Spleen (tissue), 11 donors: ENCODE measurements at regions not wholly inside any gene's neighbourhood (a gene's known extent, or its start where the extent isn't known, plus 50 kb on each side); places are given as distances from the start of the nearest gene placed in this dataset.

Experiments used
- DNase-seq: peaks from one replicate; pipeline ENCODE4 v3.0.0-alpha.2; 2020
- H3K27ac ChIP-seq, 8 donors: fragments of 200-600 bp; sonication (generic) in 7 of 8; 1 replicate in 4 of 8; 2 replicates in 4 of 8; pipeline versions ENCODE4 v1.5.0 to v1.8.0; 2016 to 2021; ENCODE audit warnings: inconsistent platforms in 4 of 8, mild to moderate bottlenecking in 4 of 8, moderate library complexity in 1 of 8
- H3K27me3 ChIP-seq, 7 donors: fragments of 200-600 bp; sonication (generic) in 6 of 7; replicated peaks in 1 of 7; 1 replicate in 4 of 7; 2 replicates in 3 of 7; pipeline versions ENCODE4 v1.5.0 to v1.8.0; 2016 to 2021; ENCODE audit warnings: inconsistent platforms in 3 of 7, mild to moderate bottlenecking in 1 of 7
- H3K36me3 ChIP-seq, 6 donors: fragments of 200-600 bp; sonication (generic) in 5 of 6; 1 replicate in 4 of 6; 2 replicates in 2 of 6; pipeline versions ENCODE4 v1.5.0 to v1.8.0; 2016 to 2021; ENCODE audit warnings: inconsistent platforms in 2 of 6
- H3K4me1 ChIP-seq, 6 donors: fragments of 200-600 bp; sonication (generic) in 5 of 6; 1 replicate in 3 of 6; 2 replicates in 3 of 6; pipeline versions ENCODE4 v1.5.0 to v1.8.0; 2016 to 2021; ENCODE audit warnings: inconsistent platforms in 3 of 6
- H3K4me3 ChIP-seq, 8 donors: fragments of 200-600 bp; sonication (generic) in 7 of 8; 1 replicate in 4 of 8; 2 replicates in 4 of 8; pipeline versions ENCODE4 v1.5.0 to v1.8.0; 2016 to 2021; ENCODE audit warnings: inconsistent platforms in 4 of 8, mild to moderate bottlenecking in 4 of 8, moderate library complexity in 2 of 8
- H3K9me3 ChIP-seq, 8 donors: fragments of 200-600 bp; sonication (generic) in 7 of 8; 1 replicate in 4 of 8; 2 replicates in 4 of 8; pipeline versions ENCODE4 v1.5.0 to v1.8.0; 2016 to 2021; ENCODE audit warnings: inconsistent platforms in 4 of 8
- POLR2A ChIP-seq, 3 donors: fragments of 450-650 bp; IDR thresholded peaks; one replicate each; pipeline ENCODE4 v1.5.1; 2017; ENCODE audit warnings: antibody characterized with exemption in 3 of 3, mild to moderate bottlenecking in 1 of 3
- POLR2AphosphoS5 ChIP-seq, 3 donors: sonication (generic); formaldehyde crosslinking; IDR thresholded peaks; one replicate each; pipeline ENCODE4 v1.5.1; 2017; ENCODE audit warnings: antibody characterized with exemption in 3 of 3
- WGBS, 5 donors: extraction: QIAGEN DNeasy Blood & Tissue Kit in 3 of 5; methylation state at CpG; one replicate each; pipeline versions ENCODE4 v1.1.5 to v1.1.7; 2013 to 2018; 5-methylcytosine and 5-hydroxymethylcytosine counted together
- intact Hi-C: fragments of 100-400 bp; cut with DNase I; formaldehyde crosslinking; loops from one replicate; pipeline ENCODE4 v1.15.0; 2023; ENCODE audit warnings: low total_unique reads
- TF ChIP-seq, protein P1 (sequence below), 11 experiments: fragments of 200-600 bp in 7 of 11; fragments of 450-650 bp in 4 of 11; sonication (generic) in 4 of 11; IDR thresholded peaks in 8 of 11; conservative IDR thresholded peaks in 3 of 11; 1 replicate in 7 of 11; 2 replicates in 4 of 11; pipeline versions ENCODE4 v1.4.0 to v1.8.0; 2016 to 2021; ENCODE audit warnings: antibody characterized with exemption in 11 of 11, inconsistent platforms in 4 of 11, mild to moderate bottlenecking in 1 of 11
- donor health status: healthy with polysubstance abuse.
- donor health status: DM: no; HTN: no; CAD: no; lungs with moderate emphysema.
- donor health status: DM: no; HTN: no; CAD: no.
- donor health status: Bipolar disorder and iron deficiency.
- donor health status: healthy.
- donor health status: DM: no; HTN: no; CAD: no.
- donor health status: DM: yes; HTN: yes; CAD: no.

DNA sequence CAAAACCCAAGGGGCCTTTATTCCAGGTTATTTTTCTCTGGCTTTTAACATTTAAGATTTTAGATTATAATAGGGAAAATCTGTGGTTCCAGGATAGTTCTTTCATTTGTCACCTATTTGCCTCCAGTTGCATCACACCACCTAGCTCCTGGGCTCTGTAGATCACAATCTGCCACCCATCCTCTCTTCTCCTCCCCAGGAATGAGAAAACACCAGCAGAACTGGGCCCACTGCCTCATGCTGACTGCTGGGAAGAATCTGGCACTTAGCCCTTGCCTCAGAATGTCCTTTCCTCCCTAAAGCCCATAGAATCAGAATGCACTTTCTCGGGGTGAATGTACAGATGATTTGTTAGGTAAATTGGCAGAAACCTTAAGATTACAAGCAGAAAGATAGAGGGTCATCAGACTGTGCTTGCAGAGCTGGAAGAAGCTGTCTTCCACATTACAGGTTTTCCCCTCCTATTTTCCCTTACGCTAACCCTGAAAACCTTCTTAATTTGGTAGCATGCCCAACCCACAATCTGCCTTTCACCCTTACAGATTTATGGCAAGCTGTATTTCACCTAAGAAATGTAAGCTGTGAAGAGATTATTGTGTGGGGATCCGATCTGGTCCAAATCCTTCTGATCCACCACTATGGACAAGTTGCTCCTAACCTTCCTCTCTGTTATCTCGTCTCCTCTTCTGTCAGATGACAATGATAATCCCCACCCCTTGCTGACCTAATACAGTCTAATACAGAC is 72.6 kb downstream of the LRRC30 start:
- H3K36me3 ChIP-seq = no peaks in the 10 kb centered on the region
- no peak for DNase-seq
- TF ChIP-seq POLR2A (IDR thresholded peaks at IDR 0.05) = no peak
- H3K9me3 ChIP-seq = peaks cover 0 to 33% (median 21%) of the 10 kb centered on the region in 8 donors
- H3K27ac ChIP-seq = no peak overlapping the region
- H3K4me3 ChIP-seq = no peak overlapping the region
- intact Hi-C loops = no loop called here
- WGBS, 5 donors = 43 to 70% (median 49%) methylated on average over 4 of the region's 4 CpGs
- H3K27me3 ChIP-seq = no peaks in the 10 kb centered on the region
- H3K4me1 ChIP-seq = no peaks in the 10 kb centered on the region

DNA sequence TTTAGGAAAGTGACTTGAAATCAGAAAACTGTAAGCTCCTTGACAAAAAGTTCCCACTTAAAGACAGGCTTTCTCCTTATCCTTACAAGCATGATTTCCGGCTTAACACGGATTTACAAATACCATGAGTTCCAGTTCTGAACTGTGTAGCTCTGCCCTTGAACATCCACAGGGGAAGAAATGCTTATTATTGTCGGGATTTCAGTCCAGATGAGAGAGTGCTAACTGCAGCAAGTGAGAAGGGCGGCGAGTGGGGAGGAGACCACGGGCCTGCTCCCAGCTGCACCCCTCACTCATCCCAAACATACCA is 73.1 kb downstream of the LRRC30 start:
- H3K4me3 ChIP-seq = no peak overlapping the region
- 67 to 79% (median 77%) methylated on average over 6 of the region's 6 CpGs for WGBS, 5 donors
- DNase-seq = no peak
- no peaks in the 10 kb centered on the region for H3K27me3 ChIP-seq
- no peaks in the 10 kb centered on the region for H3K36me3 ChIP-seq
- intact Hi-C loops = no loop called here
- no peak for TF ChIP-seq POLR2A (IDR thresholded peaks at IDR 0.05)
- TF ChIP-seq, protein P1, sequence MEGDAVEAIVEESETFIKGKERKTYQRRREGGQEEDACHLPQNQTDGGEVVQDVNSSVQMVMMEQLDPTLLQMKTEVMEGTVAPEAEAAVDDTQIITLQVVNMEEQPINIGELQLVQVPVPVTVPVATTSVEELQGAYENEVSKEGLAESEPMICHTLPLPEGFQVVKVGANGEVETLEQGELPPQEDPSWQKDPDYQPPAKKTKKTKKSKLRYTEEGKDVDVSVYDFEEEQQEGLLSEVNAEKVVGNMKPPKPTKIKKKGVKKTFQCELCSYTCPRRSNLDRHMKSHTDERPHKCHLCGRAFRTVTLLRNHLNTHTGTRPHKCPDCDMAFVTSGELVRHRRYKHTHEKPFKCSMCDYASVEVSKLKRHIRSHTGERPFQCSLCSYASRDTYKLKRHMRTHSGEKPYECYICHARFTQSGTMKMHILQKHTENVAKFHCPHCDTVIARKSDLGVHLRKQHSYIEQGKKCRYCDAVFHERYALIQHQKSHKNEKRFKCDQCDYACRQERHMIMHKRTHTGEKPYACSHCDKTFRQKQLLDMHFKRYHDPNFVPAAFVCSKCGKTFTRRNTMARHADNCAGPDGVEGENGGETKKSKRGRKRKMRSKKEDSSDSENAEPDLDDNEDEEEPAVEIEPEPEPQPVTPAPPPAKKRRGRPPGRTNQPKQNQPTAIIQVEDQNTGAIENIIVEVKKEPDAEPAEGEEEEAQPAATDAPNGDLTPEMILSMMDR (IDR thresholded peaks at IDR 0.05 in 8 of 11, conservative IDR thresholded peaks at IDR 0.05 in 3 of 11) = no peak
- no peak for TF ChIP-seq POLR2AphosphoS5 (IDR thresholded peaks at IDR 0.05)
- H3K27ac ChIP-seq = no peak overlapping the region
- no peaks in the 10 kb centered on the region for H3K4me1 ChIP-seq
- H3K9me3 ChIP-seq = peaks cover 0 to 31% (median 15%) of the 10 kb centered on the region in 8 donors

DNA sequence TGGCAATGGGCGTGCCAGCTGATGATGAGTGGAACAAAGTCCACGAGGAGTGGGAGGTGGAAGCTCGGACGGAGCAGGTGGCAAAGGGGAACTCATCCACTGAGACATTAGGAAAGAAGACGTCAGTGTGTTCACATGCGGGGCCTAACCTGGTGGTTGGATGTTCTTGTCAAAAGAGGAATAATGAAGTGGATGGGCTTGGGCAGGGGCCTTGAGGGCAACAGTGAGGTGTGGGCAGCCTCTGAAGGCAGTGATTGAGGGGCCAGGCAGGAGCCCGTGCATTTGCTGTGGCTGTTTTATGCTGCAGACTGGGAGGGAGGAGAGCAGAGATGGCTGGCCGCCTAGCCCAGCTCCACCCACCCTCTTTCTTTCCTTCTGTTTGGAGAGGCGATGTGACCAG is 74.5 kb downstream of the LRRC30 start:
- intact Hi-C loops = no loop called here
- Histone ChIP-seq H3K4me1 (no peaks in the 10 kb centered on the region), H3K36me3 (no peaks in the 10 kb centered on the region), H3K27me3 (no peaks in the 10 kb centered on the region), H3K27ac (no peak overlapping the region), H3K4me3 (no peak overlapping the region), H3K9me3 (peaks cover 0 to 24% (median 1%) of the 10 kb centered on the region in 8 donors)
- DNase-seq = no peak
- TF ChIP-seq POLR2AphosphoS5 (IDR thresholded peaks at IDR 0.05) (no peak), POLR2A (IDR thresholded peaks at IDR 0.05) (no peak)
- TF ChIP-seq, protein P1 (IDR thresholded peaks at IDR 0.05 in 8 of 11, conservative IDR thresholded peaks at IDR 0.05 in 3 of 11) = no peak
- 85 to 93% (median 89%) methylated on average over 9 of the region's 9 CpGs for WGBS, 5 donors

DNA sequence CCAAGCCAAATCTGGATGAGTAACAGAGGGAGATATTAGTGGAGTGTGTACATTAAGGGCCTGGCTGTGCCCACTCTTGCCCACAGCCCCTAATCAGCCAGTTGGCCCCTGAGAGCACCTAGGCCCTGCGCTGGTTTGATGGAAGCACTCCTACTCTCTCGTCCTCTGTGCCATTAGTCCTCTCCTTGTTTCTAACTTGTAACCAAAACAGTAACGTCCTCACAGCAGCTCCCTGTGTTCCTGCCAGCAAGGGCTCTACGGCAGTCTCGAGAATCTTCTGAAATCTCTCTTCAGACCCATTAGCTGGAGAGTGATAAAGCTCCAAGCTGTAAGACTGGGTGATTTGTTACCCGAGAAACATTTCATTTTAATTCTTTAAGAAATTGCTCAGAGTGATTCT is 76.1 kb downstream of the LRRC30 start:
- WGBS, 5 donors = 74 to 93% (median 86%) methylated on average over 6 of the region's 6 CpGs

More for the DNA sequence above, 76.1 kb downstream of the LRRC30 start:
- Histone ChIP-seq H3K4me1 (no peaks in the 10 kb centered on the region), H3K27ac (no peak overlapping the region), H3K27me3 (no peaks in the 10 kb centered on the region), H3K4me3 (no peak overlapping the region), H3K36me3 (no peaks in the 10 kb centered on the region), H3K9me3 (peaks cover 0 to 21% (median 0%) of the 10 kb centered on the region in 8 donors)
- TF ChIP-seq, protein P1 (IDR thresholded peaks at IDR 0.05 in 8 of 11, conservative IDR thresholded peaks at IDR 0.05 in 3 of 11) = no peak
- no peak for TF ChIP-seq POLR2AphosphoS5 (IDR thresholded peaks at IDR 0.05)
- no peak for TF ChIP-seq POLR2A (IDR thresholded peaks at IDR 0.05)
- DNase-seq = no peak
- intact Hi-C loops = no loop called here
